ENCODE measurements at regions not wholly inside any gene's neighbourhood (a gene's known extent, or its start where the extent isn't known, plus 50 kb on each side); places are given as distances from the start of the nearest gene placed in this dataset.

DNA sequence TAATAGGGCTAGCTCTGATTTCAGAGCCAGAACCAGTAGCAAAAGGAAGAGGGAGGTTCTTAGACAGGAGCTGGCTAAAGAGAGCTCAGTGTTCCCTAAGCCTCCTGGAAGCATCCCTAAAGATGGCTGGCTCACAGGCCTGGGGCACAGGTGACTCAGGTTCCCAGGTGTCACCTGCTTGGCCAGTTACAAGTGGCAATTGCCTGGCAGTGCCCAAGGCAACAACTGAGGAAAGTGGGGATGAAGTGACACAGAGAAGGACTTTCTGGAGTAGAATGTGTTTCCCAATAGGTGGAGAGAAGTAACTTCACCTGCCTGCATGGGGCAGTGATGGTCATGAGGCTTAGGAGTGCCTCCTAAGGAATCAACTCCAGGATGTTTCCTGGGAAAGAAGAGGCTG is 66.5 kb upstream of the EEPD1 start:
- DNase-seq (ENCODE audit: low read depth in 4 of 4, low spot score in 2 of 4) = no peak

DNA sequence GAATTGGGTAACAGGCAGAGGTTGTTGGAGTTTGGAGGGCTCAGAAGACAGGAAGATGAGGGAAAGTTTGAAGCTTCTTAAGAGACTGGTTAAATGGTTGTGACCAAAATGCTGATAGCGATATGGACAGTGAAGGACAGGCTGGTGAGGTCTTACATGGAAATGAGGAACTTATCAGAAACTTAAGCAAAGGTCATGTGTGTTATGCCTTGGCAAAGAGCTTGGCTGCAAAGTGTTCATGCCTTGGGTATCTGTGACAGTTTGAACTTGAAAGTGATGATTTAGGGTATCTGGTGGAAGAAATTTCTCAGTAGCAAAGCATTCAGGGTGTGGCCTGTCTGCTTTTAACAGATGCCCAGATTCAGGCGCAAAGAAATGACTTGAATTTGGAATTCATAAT is 64.5 kb upstream of the EEPD1 start:
- no peak for DNase-seq (ENCODE audit: low read depth in 4 of 4, low spot score in 2 of 4)

DNA sequence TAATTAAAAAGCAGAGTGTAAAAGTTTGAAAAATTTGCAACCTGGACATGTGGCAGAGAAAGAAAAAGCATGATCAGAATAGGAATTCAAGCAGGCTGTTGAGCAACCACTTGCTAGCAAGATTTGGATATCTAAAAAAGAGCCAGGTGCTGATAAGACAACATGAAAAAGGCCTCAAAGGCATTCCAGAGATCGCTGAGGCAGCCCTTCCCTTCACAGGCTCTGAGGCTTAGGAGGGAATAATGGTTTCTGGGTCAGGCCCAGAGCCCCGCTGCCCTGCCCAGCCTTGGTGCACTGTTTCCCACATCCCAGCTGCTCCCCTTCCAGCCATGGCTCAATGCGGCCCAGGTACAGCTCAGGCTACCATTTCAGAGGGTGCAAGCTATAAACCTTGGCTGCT is 64.1 kb upstream of the EEPD1 start:
- no peak for DNase-seq (ENCODE audit: low read depth in 4 of 4, low spot score in 2 of 4)

DNA sequence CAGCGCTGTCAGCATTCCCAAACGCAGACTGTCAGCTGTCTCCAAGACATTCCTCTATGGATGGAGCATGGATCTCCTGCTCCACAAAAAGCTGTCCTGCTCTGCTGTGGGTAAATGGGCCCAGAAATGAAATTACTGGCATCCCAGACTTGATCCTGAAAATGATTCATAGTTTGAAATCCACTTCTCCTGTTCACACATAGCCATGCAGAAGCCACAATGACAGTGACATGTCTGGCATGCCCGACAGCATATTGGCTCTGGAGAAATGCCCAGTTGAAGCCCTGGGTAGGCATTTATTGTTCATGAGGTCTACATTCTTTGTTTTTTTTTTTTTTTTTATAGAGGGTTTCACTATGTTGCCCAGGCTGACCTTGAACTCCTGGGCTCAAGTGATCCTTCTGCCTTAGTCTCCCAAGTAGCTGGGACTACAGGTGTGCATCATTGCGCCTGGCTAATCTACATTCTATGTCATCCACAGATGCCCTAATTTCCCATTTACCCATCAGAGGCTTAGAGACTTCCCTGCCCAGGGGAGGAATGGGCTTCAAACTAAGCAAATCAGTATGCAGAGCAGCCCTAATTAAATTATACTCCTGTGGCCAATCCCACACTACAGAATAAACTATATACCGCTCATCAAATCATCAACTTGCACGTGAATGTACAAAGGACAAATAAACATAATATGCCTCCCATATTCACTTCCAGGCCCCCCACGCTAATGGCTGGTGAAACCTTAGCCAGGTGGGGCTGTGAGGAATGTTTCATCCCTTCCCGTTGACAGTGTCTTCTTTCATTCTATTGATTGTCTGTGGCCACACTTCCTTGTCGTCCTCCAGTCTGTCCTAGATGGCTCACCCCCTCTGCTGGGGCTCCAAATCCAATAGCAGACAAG is 61.8 kb upstream of the EEPD1 start:
- no peak for DNase-seq (ENCODE audit: low read depth in 4 of 4, low spot score in 2 of 4)

DNA sequence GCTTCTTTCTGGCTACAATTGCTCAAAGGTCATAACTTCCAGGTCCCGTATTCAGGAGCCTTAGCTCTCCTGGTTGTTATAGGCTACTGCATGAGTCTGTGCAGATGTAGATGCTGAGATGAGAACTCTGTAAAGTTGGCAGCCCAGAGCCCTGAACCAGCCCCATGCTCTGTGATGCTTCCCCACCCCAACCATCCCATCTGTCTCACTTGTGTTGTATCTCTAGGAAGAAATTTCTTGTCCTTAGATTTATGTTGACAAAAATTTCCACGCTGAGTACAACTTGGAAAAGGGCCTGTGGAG is 61.2 kb upstream of the EEPD1 start:
- no peak for DNase-seq (ENCODE audit: low read depth in 4 of 4, low spot score in 2 of 4)

DNA sequence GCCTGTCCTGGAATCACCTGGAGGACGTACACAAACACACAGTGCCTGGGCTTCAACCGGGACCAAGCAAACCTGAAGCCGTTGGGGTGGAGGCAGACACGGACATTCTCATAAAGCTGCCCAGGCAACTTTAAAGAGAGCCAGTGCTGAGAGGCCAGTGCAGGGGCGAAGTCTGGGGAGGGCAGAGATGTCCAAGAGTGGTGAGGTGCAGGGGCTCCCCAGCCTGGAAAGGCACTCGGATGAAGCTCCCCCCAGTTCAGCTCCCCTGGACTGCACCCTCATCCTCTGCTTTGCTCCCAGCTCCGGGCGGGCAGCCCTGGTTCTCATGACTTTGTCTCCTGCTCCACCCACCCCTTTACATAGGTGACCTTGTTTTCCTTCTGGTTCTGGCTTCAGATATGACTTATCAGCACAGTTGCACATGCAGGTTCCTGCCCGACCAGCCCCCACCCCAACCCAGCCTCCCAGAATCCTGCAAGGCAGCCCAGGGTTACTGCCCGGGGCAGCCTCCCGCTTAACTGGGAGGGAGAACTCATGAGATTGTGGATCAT is 60.8 kb upstream of the EEPD1 start:
- no peak for DNase-seq (ENCODE audit: low read depth in 4 of 4, low spot score in 2 of 4)

DNA sequence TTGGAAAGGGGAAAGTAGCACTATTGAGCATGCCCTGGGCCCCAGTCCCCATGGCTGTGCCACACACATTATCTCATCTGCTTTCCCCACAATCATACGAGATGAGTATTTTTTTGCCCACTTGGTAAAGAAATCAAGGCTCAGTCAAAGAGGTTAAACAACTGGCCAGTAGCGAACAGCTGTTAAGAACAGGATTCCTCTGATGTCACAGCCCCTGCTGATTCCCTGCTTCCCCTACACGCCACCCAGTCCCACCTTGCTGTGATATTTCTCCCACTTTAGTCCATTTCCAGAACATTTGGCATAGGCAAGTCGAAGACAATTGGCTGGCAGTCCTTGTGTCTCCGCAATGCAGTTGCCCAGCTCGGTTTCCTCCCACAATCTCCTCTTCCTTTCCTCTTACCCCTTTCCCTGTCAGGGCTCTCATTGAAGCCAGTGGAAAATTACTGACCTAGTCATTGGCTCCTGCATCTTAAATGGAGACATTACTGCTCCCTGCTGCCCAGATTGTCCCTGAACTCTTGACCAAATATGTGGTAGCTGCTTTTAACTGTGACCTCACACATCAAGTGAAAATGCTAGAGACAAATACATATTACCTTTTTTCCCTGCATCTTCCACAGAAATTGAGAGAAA is 56.5 kb upstream of the EEPD1 start:
- no peak for DNase-seq (ENCODE audit: low read depth in 4 of 4, low spot score in 2 of 4)

DNA sequence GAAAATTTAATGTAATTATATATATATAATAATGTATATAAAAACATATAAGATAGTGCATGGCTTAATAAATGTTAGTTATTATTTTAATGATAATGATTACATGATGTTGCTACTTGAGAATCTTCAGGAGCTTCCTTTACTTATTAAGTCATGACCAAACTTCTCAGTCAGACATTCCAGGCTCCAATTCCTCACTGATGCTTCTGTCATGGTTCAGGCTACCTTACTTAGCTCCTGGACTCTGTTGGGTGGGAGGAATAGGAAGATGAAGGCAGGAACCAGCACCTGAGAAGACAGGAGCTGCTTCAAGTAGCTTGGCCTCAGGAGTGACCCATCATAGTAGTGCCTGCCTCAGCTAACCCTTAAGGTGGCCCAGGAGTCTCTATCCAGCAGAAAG is 55.0 kb upstream of the EEPD1 start:
- DNase-seq (ENCODE audit: low read depth in 4 of 4, low spot score in 2 of 4) = no peak

DNA sequence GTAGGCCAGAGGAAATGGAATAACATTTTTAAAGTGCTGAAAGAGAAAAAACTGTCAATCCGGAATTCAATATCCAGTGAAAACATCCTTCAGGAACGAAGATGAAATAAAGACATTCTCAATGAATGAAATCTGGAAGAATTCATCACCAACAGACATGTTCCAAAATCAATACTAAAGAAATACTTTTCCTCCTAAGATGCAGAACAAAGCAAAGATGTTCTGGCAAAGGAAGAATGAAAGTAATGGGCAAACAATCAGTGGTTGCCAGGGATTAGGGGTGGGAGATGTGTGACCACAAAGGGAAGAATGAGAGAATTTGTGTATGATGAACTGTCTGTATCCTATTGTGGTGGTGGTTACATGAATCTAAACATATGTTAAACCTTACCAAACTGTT is 52.8 kb upstream of the EEPD1 start:
- no peak for DNase-seq (ENCODE audit: low read depth in 4 of 4, low spot score in 2 of 4)

DNA sequence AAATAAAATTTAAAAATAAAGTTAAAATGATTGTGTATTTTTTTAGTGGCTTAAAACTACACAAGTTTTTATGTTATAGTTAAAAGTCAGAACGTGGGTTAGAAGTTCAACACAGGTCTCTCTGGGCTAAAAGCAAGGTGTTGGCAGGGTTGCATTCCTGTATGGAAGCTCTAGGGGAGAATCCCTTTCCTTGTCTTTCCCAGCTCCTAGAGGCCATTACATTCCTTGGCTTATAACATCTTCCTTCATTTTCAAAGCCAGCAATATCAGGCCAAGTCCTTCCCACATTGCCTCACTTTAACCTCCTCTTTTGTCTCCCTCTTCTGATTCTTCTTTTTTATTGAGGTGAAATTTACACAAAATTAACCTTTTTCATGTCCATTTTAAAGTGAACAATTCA is 52.4 kb upstream of the EEPD1 start:
- DNase-seq (ENCODE audit: low read depth in 4 of 4, low spot score in 2 of 4) = no peak

All from left renal cortex interstitium (tissue), 4 donors.